Right atrium auricular region (tissue), 2 donors: ENCODE measurements at regions not wholly inside any gene's neighbourhood (a gene's known extent, or its start where the extent isn't known, plus 50 kb on each side); places are given as distances from the start of the nearest gene placed in this dataset.

Experiments used
- DNase-seq: peaks from one replicate; pipeline ENCODE4 v3.0.0-alpha.2; 2019; ENCODE audit warnings: low spot score
- H3K27ac ChIP-seq, 2 donors: fragments of 200-600 bp; sonication (generic); 1 replicate in 1 of 2; 2 replicates in 1 of 2; pipeline ENCODE4 v1.5.1; 2016 to 2019
- H3K27me3 ChIP-seq, 2 donors: fragments of 200-600 bp; sonication (generic); one replicate each; pipeline versions ENCODE4 v1.5.1 to v1.6.0; 2017 to 2019
- H3K36me3 ChIP-seq: fragments of 200-600 bp; sonication (generic); one replicate; pipeline ENCODE4 v1.5.1; 2016
- H3K4me1 ChIP-seq, 2 donors: fragments of 200-600 bp; sonication (generic); one replicate each; pipeline versions ENCODE4 v1.5.1 to v1.6.0; 2017 to 2019
- H3K4me3 ChIP-seq, 2 donors: fragments of 200-600 bp; sonication (generic); 1 replicate in 1 of 2; 2 replicates in 1 of 2; pipeline ENCODE4 v1.5.1; 2017 to 2019; ENCODE audit warnings: mild to moderate bottlenecking in 1 of 2, moderate library complexity in 1 of 2
- H3K9me3 ChIP-seq, 2 donors: fragments of 200-600 bp; sonication (generic); one replicate each; pipeline ENCODE4 v1.5.1; 2019
- CTCF ChIP-seq, 2 donors: fragments of 200-600 bp; sonication (generic); IDR thresholded peaks; one replicate each; pipeline ENCODE4 v1.5.1; 2019; ENCODE audit warnings: antibody characterized with exemption in 2 of 2

DNA sequence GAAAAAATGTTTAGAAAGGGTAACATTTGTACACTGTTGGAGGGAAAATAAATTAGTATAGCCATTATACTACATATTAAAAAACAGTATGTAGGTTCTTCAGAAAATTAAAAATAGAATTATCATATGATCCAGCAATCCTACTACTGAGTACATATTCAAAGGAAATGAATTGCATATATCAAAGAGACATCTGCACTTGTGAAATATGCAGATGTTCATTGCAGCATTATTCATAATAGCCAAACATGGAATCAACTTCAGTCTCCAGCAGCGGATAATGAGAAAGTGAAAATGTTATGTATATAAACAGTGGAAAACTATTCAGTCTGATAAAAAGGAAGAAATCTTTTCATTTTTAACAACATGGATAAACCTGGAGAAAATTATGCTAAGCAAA, 695.5 kb downstream of the SLCO4C1 start:
- no peaks in the 10 kb centered on the region for H3K4me1 ChIP-seq
- H3K27me3 ChIP-seq, result no peaks in the 10 kb centered on the region
- H3K9me3 ChIP-seq, result peaks cover 0 to 17% of the 10 kb centered on the region in 2 donors
- DNase-seq, result no peak
- no peak overlapping the region for H3K27ac ChIP-seq
- no peaks in the 10 kb centered on the region for H3K36me3 ChIP-seq
- no peak for TF ChIP-seq CTCF (IDR thresholded peaks at IDR 0.05)
- no peak overlapping the region for H3K4me3 ChIP-seq

DNA sequence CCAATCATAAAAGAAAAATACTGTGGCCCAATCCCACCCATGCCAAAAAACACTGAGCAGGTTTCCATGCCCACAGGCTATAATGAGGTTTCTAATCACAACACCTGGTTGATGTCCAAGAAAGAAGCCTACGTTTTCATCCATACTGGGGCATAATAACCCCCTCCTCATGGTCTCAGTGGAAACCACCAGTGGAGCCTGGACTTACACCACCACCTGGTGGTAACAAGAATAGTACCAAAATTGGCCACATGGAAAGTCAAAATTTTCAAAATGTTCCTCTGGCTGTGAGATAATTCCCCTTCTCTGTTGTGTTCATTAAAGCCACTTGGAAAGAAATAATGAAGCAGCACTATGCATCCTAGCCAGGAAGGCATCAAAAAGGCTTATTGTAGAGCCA, 687.3 kb upstream of the ST8SIA4 start:
- Histone ChIP-seq H3K36me3 (no peaks in the 10 kb centered on the region), H3K4me1 (no peaks in the 10 kb centered on the region), H3K9me3 (peaks cover 0 to 6% of the 10 kb centered on the region in 2 donors), H3K27ac (no peak overlapping the region), H3K27me3 (no peaks in the 10 kb centered on the region), H3K4me3 (no peak overlapping the region)
- no peak for TF ChIP-seq CTCF (IDR thresholded peaks at IDR 0.05)
- no peak for DNase-seq

DNA sequence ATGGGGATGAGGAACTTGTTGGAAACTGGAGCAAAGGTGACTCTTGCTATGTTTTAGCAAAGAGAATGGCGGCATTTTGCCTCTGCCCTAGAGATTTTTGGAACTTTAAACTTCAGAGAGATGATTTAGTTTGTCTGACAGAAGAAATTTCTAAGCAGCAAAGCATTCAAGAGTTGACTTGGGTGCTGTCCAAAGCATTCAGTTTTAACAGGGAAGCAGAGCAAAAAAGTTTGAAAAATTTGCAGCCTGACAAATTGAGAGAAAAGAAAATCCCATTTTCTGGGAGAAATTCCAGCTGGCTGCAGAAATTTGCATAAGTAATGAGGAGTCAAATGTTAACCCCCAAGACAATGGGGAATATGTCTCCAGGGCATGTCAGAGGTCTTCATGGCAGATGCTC, 682.3 kb upstream of the ST8SIA4 start:
- Histone ChIP-seq H3K4me3 (no peak overlapping the region), H3K9me3 (no peaks in the 10 kb centered on the region), H3K27me3 (no peaks in the 10 kb centered on the region), H3K27ac (no peak overlapping the region), H3K36me3 (no peaks in the 10 kb centered on the region), H3K4me1 (no peaks in the 10 kb centered on the region)
- no peak for DNase-seq
- TF ChIP-seq CTCF (IDR thresholded peaks at IDR 0.05), result no peak

GRCh38 chr5:101580591-101580990, 677.5 kb upstream of the ST8SIA4 start:
- TF ChIP-seq CTCF (IDR thresholded peaks at IDR 0.05), result no peak
- Histone ChIP-seq H3K36me3 (no peaks in the 10 kb centered on the region), H3K27me3 (no peaks in the 10 kb centered on the region), H3K27ac (no peak overlapping the region), H3K4me1 (no peaks in the 10 kb centered on the region), H3K9me3 (no peaks in the 10 kb centered on the region), H3K4me3 (no peak overlapping the region)
- DNase-seq, result no peak

DNA sequence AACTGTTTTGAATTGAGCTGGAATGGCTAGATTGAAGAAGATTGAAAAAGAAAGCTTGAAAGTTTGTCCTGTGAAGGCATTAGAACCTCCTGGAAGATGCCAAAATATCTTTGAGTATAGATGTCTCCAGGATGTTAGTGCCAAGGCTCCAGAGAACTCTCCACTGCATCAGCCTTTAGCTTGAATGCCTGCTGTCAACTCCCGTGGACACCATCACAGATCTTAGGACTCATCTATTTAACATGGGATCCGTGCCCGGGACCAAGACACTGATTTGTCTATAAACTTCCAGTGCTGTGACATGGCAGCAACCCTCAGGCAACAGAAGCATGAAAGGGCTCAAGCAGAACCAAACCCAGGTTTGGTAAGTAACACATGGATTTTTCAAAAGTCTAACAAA, 670.9 kb upstream of the ST8SIA4 start:
- no peak for DNase-seq
- no peak for TF ChIP-seq CTCF (IDR thresholded peaks at IDR 0.05)
- H3K36me3 ChIP-seq, result no peaks in the 10 kb centered on the region
- H3K9me3 ChIP-seq, result no peaks in the 10 kb centered on the region
- no peak overlapping the region for H3K27ac ChIP-seq
- no peaks in the 10 kb centered on the region for H3K27me3 ChIP-seq
- no peaks in the 10 kb centered on the region for H3K4me1 ChIP-seq
- H3K4me3 ChIP-seq, result no peak overlapping the region

DNA sequence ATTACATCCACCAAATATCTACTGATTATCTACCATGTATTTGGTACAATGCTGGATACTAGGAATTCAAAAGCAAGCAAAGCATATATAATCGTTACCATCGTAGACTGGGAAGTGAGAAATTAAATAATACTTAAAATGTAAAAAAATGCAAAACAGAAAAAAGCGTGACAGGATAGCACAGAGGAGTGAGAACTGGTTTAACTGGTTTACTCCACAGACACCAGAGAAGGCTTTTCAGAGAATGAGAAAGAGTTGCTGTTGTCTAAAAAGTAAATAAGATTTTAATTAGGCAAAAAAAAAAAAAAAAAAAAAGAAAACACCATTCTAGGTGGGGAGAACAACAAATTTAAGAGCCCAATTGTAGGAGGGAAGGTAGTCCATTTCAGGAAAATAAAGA, 657.9 kb upstream of the ST8SIA4 start:
- H3K4me1 ChIP-seq, result no peaks in the 10 kb centered on the region
- no peak overlapping the region for H3K4me3 ChIP-seq
- H3K27me3 ChIP-seq, result no peaks in the 10 kb centered on the region
- TF ChIP-seq CTCF (IDR thresholded peaks at IDR 0.05), result no peak
- H3K27ac ChIP-seq, result no peak overlapping the region
- no peaks in the 10 kb centered on the region for H3K36me3 ChIP-seq
- peaks cover 0 to 5% of the 10 kb centered on the region in 2 donors for H3K9me3 ChIP-seq
- no peak for DNase-seq
